Natural killer cell (primary cell): ENCODE measurements at regions not wholly inside any gene's neighbourhood (a gene's known extent, or its start where the extent isn't known, plus 50 kb on each side); places are given as distances from the start of the nearest gene placed in this dataset.

Experiments
- ATAC-seq, 3 donors: fragments of 150-1000 bp in 2 of 3; fragments of 200-7000 bp in 1 of 3; cut with Tn5 transposase; 1 replicate in 1 of 3; 2 replicates in 2 of 3; pipeline ENCODE4 v1.10.0; 2021; ENCODE audit warnings: mild to moderate bottlenecking in 2 of 3, moderate library complexity in 2 of 3
- DNase-seq, 2 donors: peaks; one replicate each; pipeline versions ENCODE4 v3.0.0 to v3.0.0-alpha.2; 2013 to 2021; ENCODE audit warnings: mixed read lengths in 1 of 2
- H3K27ac ChIP-seq: one replicate; pipeline ENCODE4 v1.5.1; 2013; ENCODE audit warnings: mild to moderate bottlenecking, low read length
- H3K27me3 ChIP-seq: one replicate; pipeline ENCODE4 v1.6.1; 2013; ENCODE audit warnings: low read length; ENCODE audit not compliant: control insufficient read depth, insufficient read depth
- H3K36me3 ChIP-seq: one replicate; pipeline ENCODE4 v1.6.1; 2013; ENCODE audit warnings: low read length; ENCODE audit not compliant: control insufficient read depth, insufficient read depth
- H3K4me1 ChIP-seq: one replicate; pipeline ENCODE4 v1.6.1; 2013; ENCODE audit warnings: low read length; ENCODE audit not compliant: control insufficient read depth, insufficient read depth
- H3K4me3 ChIP-seq: one replicate; pipeline ENCODE4 v1.5.1; 2013; ENCODE audit warnings: low read length
- H3K9me3 ChIP-seq: one replicate; pipeline ENCODE4 v1.6.1; 2013; ENCODE audit warnings: low read length; ENCODE audit not compliant: control insufficient read depth, insufficient read depth
- H3K27ac Mint-ChIP-seq, 2 donors: one replicate each; pipeline ENCODE4 v1.8.0; 2022; ENCODE audit warnings: mild to moderate bottlenecking in 2 of 2, mixed read lengths in 2 of 2, moderate library complexity in 1 of 2
- H3K27me3 Mint-ChIP-seq, 2 donors: one replicate each; pipeline ENCODE4 v1.8.0; 2022; ENCODE audit warnings: low read depth in 2 of 2, mixed read lengths in 2 of 2
- H3K36me3 Mint-ChIP-seq: one replicate; pipeline ENCODE4 v1.8.0; 2022; ENCODE audit warnings: mixed read lengths
- H3K4me1 Mint-ChIP-seq, 2 donors: one replicate each; pipeline ENCODE4 v1.8.0; 2022; ENCODE audit warnings: mixed read lengths in 2 of 2
- H3K4me3 Mint-ChIP-seq: one replicate; pipeline ENCODE4 v1.8.0; 2022; ENCODE audit warnings: mild to moderate bottlenecking, moderate library complexity, mixed read lengths
- H3K9me3 Mint-ChIP-seq, 2 donors: one replicate each; pipeline ENCODE4 v1.8.0; 2022; ENCODE audit warnings: mixed read lengths in 2 of 2
- CTCF ChIP-seq: fragments of 200-600 bp; IDR thresholded peaks from one replicate; pipeline ENCODE4 v1.8.0; 2022; ENCODE audit warnings: antibody characterized with exemption
- WGBS: methylation state at CpG from one replicate; pipeline ENCODE4 v1.1.7; 2013; ENCODE audit warnings: missing lambda C conversion rate; ENCODE audit not compliant: insufficient coverage; 5-methylcytosine and 5-hydroxymethylcytosine counted together
- intact Hi-C: fragments of 100-400 bp; cut with micrococcal nuclease; formaldehyde crosslinking; loops from one replicate; pipeline ENCODE4 v1.14.2; 2022

- Histone ChIP-seq H3K4me3 (no peak overlapping the region), H3K4me1 (no peaks in the 10 kb centered on the region), H3K9me3 (no peaks in the 10 kb centered on the region), H3K36me3 (no peaks in the 10 kb centered on the region), H3K27ac (no peak overlapping the region), H3K27me3 (no peaks in the 10 kb centered on the region)
- no peak for ATAC-seq
- intact Hi-C loops: no loop called here
- H3K4me3 Mint-ChIP-seq: no peak overlapping the region
- no peaks in the 10 kb centered on the region for H3K4me1 Mint-ChIP-seq
- no peaks in the 10 kb centered on the region for H3K27me3 Mint-ChIP-seq
- no peak overlapping the region for H3K27ac Mint-ChIP-seq
- no peak for TF ChIP-seq CTCF
- H3K9me3 Mint-ChIP-seq: peaks cover 0 to 2% of the 10 kb centered on the region in 2 donors
- DNase-seq: no peak
- no peaks in the 10 kb centered on the region for H3K36me3 Mint-ChIP-seq
- WGBS: 93% methylated on average over 4 of the region's 4 CpGs
Observed at GRCh38 chr19:31801611-31802010, 452.4 kb upstream of the TSHZ3 start.

- no peak overlapping the region for H3K27ac ChIP-seq
- no peak for DNase-seq
- Mint-ChIP-seq H3K9me3 (no peaks in the 10 kb centered on the region), H3K36me3 (no peaks in the 10 kb centered on the region), H3K4me3 (no peak overlapping the region), H3K4me1 (no peaks in the 10 kb centered on the region), H3K27ac (no peak overlapping the region), H3K27me3 (no peaks in the 10 kb centered on the region)
- H3K4me3 ChIP-seq: no peak overlapping the region
- no peak for ATAC-seq
- H3K4me1 ChIP-seq: no peaks in the 10 kb centered on the region
- no peaks in the 10 kb centered on the region for H3K27me3 ChIP-seq
- H3K36me3 ChIP-seq: no peaks in the 10 kb centered on the region
- intact Hi-C loops: no loop called here
- TF ChIP-seq CTCF: no peak
- no peaks in the 10 kb centered on the region for H3K9me3 ChIP-seq
- WGBS: 88% methylated on average over 5 of the region's 6 CpGs
Observed at GRCh38 chr19:31803835-31804446, 454.7 kb upstream of the TSHZ3 start.

- ATAC-seq (no peak), DNase-seq (no peak)
- Histone ChIP-seq H3K27me3 (no peaks in the 10 kb centered on the region), H3K27ac (no peak overlapping the region), H3K36me3 (no peaks in the 10 kb centered on the region), H3K4me1 (no peaks in the 10 kb centered on the region), H3K4me3 (no peak overlapping the region), H3K9me3 (no peaks in the 10 kb centered on the region)
- intact Hi-C loops: no loop called here
- H3K36me3 Mint-ChIP-seq: no peaks in the 10 kb centered on the region
- no peak for TF ChIP-seq CTCF
- WGBS: 8% methylated on average over 1 of the region's 2 CpGs
- no peaks in the 10 kb centered on the region for H3K9me3 Mint-ChIP-seq
- H3K27ac Mint-ChIP-seq: no peak overlapping the region
- no peaks in the 10 kb centered on the region for H3K27me3 Mint-ChIP-seq
- no peak overlapping the region for H3K4me3 Mint-ChIP-seq
- no peaks in the 10 kb centered on the region for H3K4me1 Mint-ChIP-seq
Observed at GRCh38 chr19:31804668-31805067, 455.4 kb upstream of the TSHZ3 start.

- DNase-seq: no peak
- no peaks in the 10 kb centered on the region for H3K9me3 Mint-ChIP-seq
- Histone ChIP-seq H3K9me3 (no peaks in the 10 kb centered on the region), H3K4me3 (no peak overlapping the region), H3K27ac (no peak overlapping the region), H3K36me3 (no peaks in the 10 kb centered on the region), H3K27me3 (no peaks in the 10 kb centered on the region), H3K4me1 (no peaks in the 10 kb centered on the region)
- TF ChIP-seq CTCF: no peak
- no peaks in the 10 kb centered on the region for H3K4me1 Mint-ChIP-seq
- H3K36me3 Mint-ChIP-seq: no peaks in the 10 kb centered on the region
- 86% methylated on average over 6 of the region's 6 CpGs for WGBS
- no peak for ATAC-seq
- intact Hi-C loops: no loop called here
- no peak overlapping the region for H3K4me3 Mint-ChIP-seq
- no peaks in the 10 kb centered on the region for H3K27me3 Mint-ChIP-seq
- no peak overlapping the region for H3K27ac Mint-ChIP-seq
Observed at GRCh38 chr19:31810536-31811109, 461.4 kb upstream of the TSHZ3 start.
